OCI-LY7 (cell line): ENCODE measurements at regions not wholly inside any gene's neighbourhood (a gene's known extent, or its start where the extent isn't known, plus 50 kb on each side); places are given as distances from the start of the nearest gene placed in this dataset.

ENCODE experiments used
- BruUV-seq: library from RNA; stranded (reverse); fragments of 400-500 nt; replicated peaks from 2 replicates; lab custom pipeline; 2021; lab: Mats Ljungman, UMichigan
- CTCF ChIA-PET: fragments of 300-600 bp; sonication (Branson Sonifier 250); formaldehyde crosslinking; loops from one replicate; lab custom pipeline; 2022; ENCODE audit warnings: antibody characterized with exemption; ENCODE audit not compliant: unreplicated experiment; lab: Charles Lee
- POLR2A ChIA-PET: fragments of 300-600 bp; sonication (Branson Sonifier 250); formaldehyde crosslinking; loops from one replicate; lab custom pipeline; 2022; ENCODE audit warnings: antibody characterized with exemption; lab: Charles Lee
- DNase-seq: peaks from one replicate; pipeline ENCODE4 v3.0.0-alpha.2; 2015; ENCODE audit warnings: low spot score
- H2AFZ ChIP-seq: fragments of 200-600 bp; sonication (generic), shearing (Covaris generic); 2 replicates; pipeline ENCODE4 v1.6.1; 2014; ENCODE audit warnings: mild to moderate bottlenecking, antibody characterized with exemption, low read length, moderate library complexity
- H3K27ac ChIP-seq: fragments of 200-600 bp; sonication (generic); 2 replicates; pipeline ENCODE4 v1.5.1; 2014; ENCODE audit warnings: mixed run types, low read depth, mild to moderate bottlenecking, moderate library complexity, low read length, inconsistent platforms; ENCODE audit not compliant: poor library complexity, severe bottlenecking
- H3K36me3 ChIP-seq: fragments of 200-600 bp; sonication (generic); 2 replicates; pipeline ENCODE4 v1.6.1; 2014; ENCODE audit warnings: mild to moderate bottlenecking, antibody characterized with exemption, low read length, moderate library complexity, mixed read lengths; ENCODE audit not compliant: insufficient read depth
- H3K4me1 ChIP-seq: fragments of 200-600 bp; sonication (generic); 2 replicates; pipeline ENCODE4 v1.5.1; 2014; ENCODE audit warnings: mild to moderate bottlenecking, low read length; ENCODE audit not compliant: insufficient read depth, poor library complexity, severe bottlenecking
- H3K4me2 ChIP-seq: fragments of 200-600 bp; sonication (generic); 2 replicates; pipeline ENCODE4 v1.6.1; 2014; ENCODE audit warnings: mild to moderate bottlenecking, low read length
- H3K4me3 ChIP-seq: fragments of 200-600 bp; sonication (generic); 2 replicates; pipeline ENCODE4 v1.5.1; 2014; ENCODE audit warnings: mild to moderate bottlenecking, low read depth, low read length; ENCODE audit not compliant: poor library complexity, severe bottlenecking
- H3K79me2 ChIP-seq: fragments of 200-600 bp; sonication (generic); 2 replicates; pipeline ENCODE4 v1.6.1; 2016; ENCODE audit warnings: low read depth, mild to moderate bottlenecking, low read length, moderate library complexity, mixed read lengths; ENCODE audit not compliant: insufficient read depth
- H3K9me2 ChIP-seq: fragments of 200-600 bp; sonication (generic); 2 replicates; pipeline ENCODE4 v1.6.1; 2016; ENCODE audit warnings: mild to moderate bottlenecking, low read length, mixed read lengths; ENCODE audit not compliant: insufficient read depth
- H3K9me3 ChIP-seq: fragments of 200-600 bp; sonication (generic); 2 replicates; pipeline ENCODE4 v1.6.1; 2014; ENCODE audit warnings: mild to moderate bottlenecking, mixed run types, low read length, mixed read lengths
- H4K20me1 ChIP-seq: fragments of 200-600 bp; sonication (generic); 2 replicates; pipeline ENCODE4 v1.6.1; 2014; ENCODE audit warnings: mild to moderate bottlenecking, antibody characterized with exemption, low read length, moderate library complexity, mixed read lengths; ENCODE audit not compliant: insufficient read depth
- CTCF ChIP-seq: fragments of 200-600 bp; sonication (generic); conservative IDR thresholded peaks from 2 replicates; pipeline ENCODE4 v1.5.1; 2014; ENCODE audit warnings: mild to moderate bottlenecking, antibody characterized with exemption, low read length, moderate library complexity, mixed read lengths
- EZH2phosphoT487 ChIP-seq: fragments of 200-600 bp; sonication (generic); IDR thresholded peaks from 2 replicates; pipeline ENCODE4 v1.6.1; 2018; ENCODE audit warnings: low read depth, borderline replicate concordance, mild to moderate bottlenecking, mixed run types, antibody characterized with exemption, low read length, moderate library complexity, mixed read lengths
- intact Hi-C: fragments of 100-400 bp; cut with micrococcal nuclease; formaldehyde crosslinking; loops from one replicate; pipeline ENCODE4 v1.10.0; 2022; ENCODE audit not compliant: unreplicated experiment

GRCh38 chrX:125407314-125407713 is 87.6 kb downstream of the TEX13C start:
- Histone ChIP-seq H3K9me3 (no peaks in the 10 kb centered on the region), H3K4me2 (no peak overlapping the region), H3K36me3 (no peaks in the 10 kb centered on the region), H3K4me3 (no peak overlapping the region), H3K9me2 (no peaks in the 10 kb centered on the region), H3K79me2 (no peaks in the 10 kb centered on the region), H2AFZ (no peak overlapping the region), H4K20me1 (no peaks in the 10 kb centered on the region), H3K4me1 (no peaks in the 10 kb centered on the region), H3K27ac (no peak overlapping the region)
- ChIA-PET CTCF (no interaction called here), POLR2A (no interaction called here)
- TF ChIP-seq EZH2phosphoT487, result no peak
- TF ChIP-seq CTCF, result no peak
- BruUV-seq, result no TSS peak
- intact Hi-C loops, result no loop called here
- no peak for DNase-seq

GRCh38 chrX:125420809-125421208 is 101.1 kb downstream of the TEX13C start:
- Histone ChIP-seq H4K20me1 (no peaks in the 10 kb centered on the region), H3K4me1 (no peaks in the 10 kb centered on the region), H3K4me3 (no peak overlapping the region), H3K36me3 (no peaks in the 10 kb centered on the region), H3K9me3 (no peaks in the 10 kb centered on the region), H2AFZ (no peak overlapping the region), H3K27ac (no peak overlapping the region), H3K9me2 (no peaks in the 10 kb centered on the region), H3K79me2 (no peaks in the 10 kb centered on the region), H3K4me2 (no peak overlapping the region)
- no TSS peak for BruUV-seq
- no peak for TF ChIP-seq CTCF
- no peak for TF ChIP-seq EZH2phosphoT487
- DNase-seq, result no peak
- ChIA-PET CTCF (no interaction called here), POLR2A (no interaction called here)
- intact Hi-C loops, result no loop called here

- Histone ChIP-seq H3K4me1 (no peaks in the 10 kb centered on the region), H3K4me3 (no peak overlapping the region), H4K20me1 (no peaks in the 10 kb centered on the region), H3K9me2 (no peaks in the 10 kb centered on the region), H3K27ac (no peak overlapping the region), H2AFZ (no peak overlapping the region), H3K9me3 (no peaks in the 10 kb centered on the region), H3K79me2 (no peaks in the 10 kb centered on the region), H3K4me2 (no peak overlapping the region), H3K36me3 (no peaks in the 10 kb centered on the region)
- no TSS peak for BruUV-seq
- no peak for DNase-seq
- CTCF ChIA-PET, result no interaction called here
- intact Hi-C loops, result no loop called here
- POLR2A ChIA-PET, result no interaction called here
- TF ChIP-seq EZH2phosphoT487 (no peak), CTCF (no peak)
Measured at GRCh38 chrX:125422986-125423385, 103.3 kb downstream of the TEX13C start.
